Transverse colon (tissue), 4 donors: ENCODE measurements at regions not wholly inside any gene's neighbourhood (a gene's known extent, or its start where the extent isn't known, plus 50 kb on each side); places are given as distances from the start of the nearest gene placed in this dataset.

ENCODE experiments used
- EP300 ChIP-seq: sonication (generic); formaldehyde crosslinking; IDR thresholded peaks from one replicate; pipeline ENCODE4 v1.6.1; 2017; ENCODE audit warnings: antibody characterized with exemption, low read depth
- POLR2A ChIP-seq: fragments of 450-650 bp; IDR thresholded peaks from one replicate; pipeline ENCODE4 v1.6.1; 2016; ENCODE audit warnings: antibody characterized with exemption, mild to moderate bottlenecking, moderate library complexity
- POLR2AphosphoS5 ChIP-seq, 3 donors: sonication (generic); formaldehyde crosslinking; IDR thresholded peaks; one replicate each; pipeline ENCODE4 v1.6.1; 2016; ENCODE audit warnings: antibody characterized with exemption in 3 of 3
- TF ChIP-seq, protein P1 (sequence below), 5 experiments: fragments of 200-600 bp in 3 of 5; fragments of 450-650 bp in 2 of 5; sonication (generic) in 3 of 5; IDR thresholded peaks; 1 replicate in 2 of 5; 2 replicates in 3 of 5; pipeline ENCODE4 v1.5.1; 2016 to 2017; ENCODE audit warnings: antibody characterized with exemption in 5 of 5, inconsistent platforms in 3 of 5, mild to moderate bottlenecking in 2 of 5, moderate library complexity in 1 of 5

DNA sequence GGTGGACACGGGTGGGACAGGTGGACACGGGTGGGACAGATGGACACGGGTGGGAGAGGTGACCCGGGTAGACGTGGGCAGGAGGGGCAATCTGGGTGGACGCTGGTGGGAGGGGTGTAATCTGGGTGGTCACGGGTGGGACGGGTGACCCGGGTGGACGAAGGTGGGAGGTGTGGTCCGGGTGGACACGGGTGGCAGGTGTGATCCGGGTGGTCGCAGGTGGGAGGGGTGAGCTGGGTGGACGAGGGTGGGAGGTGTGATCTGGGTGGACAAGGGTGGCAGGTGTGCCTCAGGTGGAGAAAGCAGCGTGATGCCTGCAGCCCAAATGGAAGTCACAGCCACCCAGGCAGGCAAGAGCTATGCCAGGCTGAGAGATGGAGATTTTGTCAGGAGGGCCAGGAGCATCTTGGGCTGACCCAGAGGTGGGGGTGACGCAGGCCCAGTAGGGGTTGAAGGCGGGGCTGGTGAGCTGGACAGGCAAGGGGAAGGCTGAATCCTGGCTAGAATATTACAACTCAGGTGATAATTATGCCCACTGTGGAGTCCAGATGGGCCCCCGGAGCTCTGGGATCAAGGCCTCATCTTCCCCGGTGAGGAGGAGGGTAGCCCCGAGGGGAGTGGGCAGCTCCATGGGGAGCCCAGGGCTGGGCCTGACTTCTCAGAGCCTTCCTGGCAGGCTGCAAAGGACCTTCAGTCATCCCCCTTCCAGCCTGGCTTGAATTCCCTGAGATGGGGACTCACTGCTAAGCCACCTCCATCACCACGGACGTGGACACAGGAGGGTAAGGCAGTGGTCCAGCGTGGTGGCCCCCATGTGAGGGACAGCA lies 100.0 kb downstream of the ADRA2C start:
- TF ChIP-seq, protein P1, sequence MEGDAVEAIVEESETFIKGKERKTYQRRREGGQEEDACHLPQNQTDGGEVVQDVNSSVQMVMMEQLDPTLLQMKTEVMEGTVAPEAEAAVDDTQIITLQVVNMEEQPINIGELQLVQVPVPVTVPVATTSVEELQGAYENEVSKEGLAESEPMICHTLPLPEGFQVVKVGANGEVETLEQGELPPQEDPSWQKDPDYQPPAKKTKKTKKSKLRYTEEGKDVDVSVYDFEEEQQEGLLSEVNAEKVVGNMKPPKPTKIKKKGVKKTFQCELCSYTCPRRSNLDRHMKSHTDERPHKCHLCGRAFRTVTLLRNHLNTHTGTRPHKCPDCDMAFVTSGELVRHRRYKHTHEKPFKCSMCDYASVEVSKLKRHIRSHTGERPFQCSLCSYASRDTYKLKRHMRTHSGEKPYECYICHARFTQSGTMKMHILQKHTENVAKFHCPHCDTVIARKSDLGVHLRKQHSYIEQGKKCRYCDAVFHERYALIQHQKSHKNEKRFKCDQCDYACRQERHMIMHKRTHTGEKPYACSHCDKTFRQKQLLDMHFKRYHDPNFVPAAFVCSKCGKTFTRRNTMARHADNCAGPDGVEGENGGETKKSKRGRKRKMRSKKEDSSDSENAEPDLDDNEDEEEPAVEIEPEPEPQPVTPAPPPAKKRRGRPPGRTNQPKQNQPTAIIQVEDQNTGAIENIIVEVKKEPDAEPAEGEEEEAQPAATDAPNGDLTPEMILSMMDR (IDR thresholded peaks at IDR 0.05) = no peak
- no peak for TF ChIP-seq POLR2A
- no peak for TF ChIP-seq EP300
- TF ChIP-seq POLR2AphosphoS5 (IDR thresholded peaks at IDR 0.05) = no peak
